A673 (cell line): ENCODE measurements at regions not wholly inside any gene's neighbourhood (a gene's known extent, or its start where the extent isn't known, plus 50 kb on each side); places are given as distances from the start of the nearest gene placed in this dataset.

ENCODE experiments used
- BruUV-seq: library from RNA; stranded (reverse); fragments of 400-500 nt; replicated peaks from 2 replicates; lab custom pipeline; 2021; lab: Mats Ljungman, UMichigan
- CTCF ChIA-PET: fragments of 300-600 bp; sonication (Branson Sonifier 250); formaldehyde crosslinking; loops from one replicate; lab custom pipeline; 2022; ENCODE audit warnings: antibody characterized with exemption; lab: Charles Lee
- POLR2A ChIA-PET: fragments of 300-600 bp; sonication (Branson Sonifier 250); formaldehyde crosslinking; loops from one replicate; lab custom pipeline; 2022; ENCODE audit warnings: antibody characterized with exemption; ENCODE audit not compliant: low non-redundant PET; lab: Charles Lee
- DNase-seq: peaks from one replicate; pipeline ENCODE4 v3.0.0-alpha.2; 2015; ENCODE audit warnings: low spot score
- H3K27ac ChIP-seq: fragments of 200-600 bp; sonication (generic); 2 replicates; pipeline ENCODE4 v1.5.1; 2016; ENCODE audit warnings: mixed run types, low read depth, mild to moderate bottlenecking, mixed read lengths, antibody characterized with exemption, low read length; ENCODE audit not compliant: poor library complexity, severe bottlenecking
- H3K27me3 ChIP-seq: fragments of 200-600 bp; sonication (generic); replicated peaks from 2 replicates; pipeline ENCODE4 v1.6.1; 2017; ENCODE audit warnings: mixed run types, low read depth, mild to moderate bottlenecking, mixed read lengths, antibody characterized with exemption, low read length; ENCODE audit not compliant: insufficient read depth, poor library complexity
- H3K36me3 ChIP-seq: fragments of 200-600 bp; sonication (generic); 2 replicates; pipeline ENCODE4 v1.6.1; 2016; ENCODE audit warnings: mixed run types, mild to moderate bottlenecking, mixed read lengths, antibody characterized with exemption, low read length; ENCODE audit not compliant: insufficient read depth, poor library complexity, severe bottlenecking
- H3K4me1 ChIP-seq: fragments of 200-600 bp; sonication (generic); 2 replicates; pipeline ENCODE4 v1.6.1; 2017; ENCODE audit warnings: mixed run types, mild to moderate bottlenecking, mixed read lengths, antibody characterized with exemption, low read length; ENCODE audit not compliant: insufficient read depth, poor library complexity, severe bottlenecking
- H3K4me3 ChIP-seq: fragments of 200-600 bp; sonication (generic); 2 replicates; pipeline ENCODE4 v1.5.1; 2016; ENCODE audit warnings: low read depth, mixed run types, mild to moderate bottlenecking, mixed read lengths, low read length; ENCODE audit not compliant: poor library complexity, severe bottlenecking
- H3K9me3 ChIP-seq: fragments of 200-600 bp; sonication (generic); 2 replicates; pipeline ENCODE4 v1.6.1; 2016; ENCODE audit warnings: mixed run types, low read depth, mild to moderate bottlenecking, mixed read lengths, antibody characterized with exemption, low read length; ENCODE audit not compliant: poor library complexity, severe bottlenecking
- EZH2 ChIP-seq: fragments of 200-600 bp; sonication (generic); IDR thresholded peaks from 2 replicates; pipeline ENCODE4 v1.6.1; 2017; ENCODE audit warnings: borderline replicate concordance, low read depth, mild to moderate bottlenecking, mixed read lengths, antibody characterized with exemption, low read length; ENCODE audit not compliant: poor library complexity, severe bottlenecking
- intact Hi-C: fragments of 100-400 bp; cut with micrococcal nuclease; formaldehyde crosslinking; loops from one replicate; pipeline ENCODE4 v1.10.0; 2022; ENCODE audit not compliant: unreplicated experiment
- TF ChIP-seq, protein P1 (sequence below): fragments of 300-800, 200-600 bp; sonication (generic); conservative IDR thresholded peaks from 2 replicates; pipeline ENCODE4 v1.5.1; 2017; ENCODE audit warnings: low read depth, mild to moderate bottlenecking, antibody characterized with exemption, low read length, moderate library complexity, mixed read lengths

DNA sequence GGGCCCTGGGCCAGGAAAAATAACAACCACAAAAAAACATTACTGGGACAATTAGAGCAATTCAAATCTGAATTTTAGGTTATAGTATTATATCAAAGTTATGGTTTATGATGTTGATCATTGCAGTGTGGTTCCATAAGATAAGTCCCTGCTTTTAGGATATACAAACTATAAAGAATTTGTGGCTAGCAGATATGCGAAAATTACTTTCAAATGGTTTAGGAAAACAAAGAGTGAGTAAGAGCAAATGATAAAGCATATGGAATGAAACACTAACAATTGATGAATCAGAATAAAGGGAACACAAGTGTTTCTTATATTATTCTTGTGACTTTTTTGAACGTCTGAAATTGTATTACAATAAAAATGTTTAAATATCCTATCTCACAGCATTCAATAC lies 64.4 kb upstream of the HECTD2 start:
- ChIA-PET CTCF (no interaction called here), POLR2A (no interaction called here)
- Histone ChIP-seq H3K27me3 (no peaks in the 10 kb centered on the region), H3K27ac (no peak overlapping the region), H3K4me3 (no peak overlapping the region), H3K9me3 (no peaks in the 10 kb centered on the region), H3K4me1 (peaks cover 10% of the 10 kb centered on the region), H3K36me3 (no peaks in the 10 kb centered on the region)
- TF ChIP-seq EZH2: no peak
- TF ChIP-seq, protein P1, sequence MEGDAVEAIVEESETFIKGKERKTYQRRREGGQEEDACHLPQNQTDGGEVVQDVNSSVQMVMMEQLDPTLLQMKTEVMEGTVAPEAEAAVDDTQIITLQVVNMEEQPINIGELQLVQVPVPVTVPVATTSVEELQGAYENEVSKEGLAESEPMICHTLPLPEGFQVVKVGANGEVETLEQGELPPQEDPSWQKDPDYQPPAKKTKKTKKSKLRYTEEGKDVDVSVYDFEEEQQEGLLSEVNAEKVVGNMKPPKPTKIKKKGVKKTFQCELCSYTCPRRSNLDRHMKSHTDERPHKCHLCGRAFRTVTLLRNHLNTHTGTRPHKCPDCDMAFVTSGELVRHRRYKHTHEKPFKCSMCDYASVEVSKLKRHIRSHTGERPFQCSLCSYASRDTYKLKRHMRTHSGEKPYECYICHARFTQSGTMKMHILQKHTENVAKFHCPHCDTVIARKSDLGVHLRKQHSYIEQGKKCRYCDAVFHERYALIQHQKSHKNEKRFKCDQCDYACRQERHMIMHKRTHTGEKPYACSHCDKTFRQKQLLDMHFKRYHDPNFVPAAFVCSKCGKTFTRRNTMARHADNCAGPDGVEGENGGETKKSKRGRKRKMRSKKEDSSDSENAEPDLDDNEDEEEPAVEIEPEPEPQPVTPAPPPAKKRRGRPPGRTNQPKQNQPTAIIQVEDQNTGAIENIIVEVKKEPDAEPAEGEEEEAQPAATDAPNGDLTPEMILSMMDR: no peak
- no TSS peak for BruUV-seq
- DNase-seq: no peak
- intact Hi-C loops: no loop called here

DNA sequence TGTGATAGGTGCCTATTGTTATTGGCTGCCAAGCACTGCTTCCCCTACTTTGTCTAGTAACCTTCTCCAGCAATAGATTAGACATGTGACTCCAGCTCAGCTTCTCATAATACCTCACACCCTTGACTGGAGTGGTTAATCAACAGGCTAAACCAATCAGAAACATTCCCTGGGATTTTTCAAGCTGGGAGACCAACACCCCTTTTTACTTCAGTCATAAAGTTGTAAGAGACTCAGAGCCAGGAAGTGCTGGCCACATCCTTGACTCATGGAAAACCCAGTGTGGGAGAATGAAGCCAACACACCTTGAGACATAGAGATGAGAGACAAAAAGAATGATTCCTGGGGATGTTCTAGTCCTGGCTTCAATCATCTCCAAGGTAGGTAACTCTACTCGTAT lies 62.6 kb upstream of the HECTD2 start:
- BruUV-seq: no TSS peak
- CTCF ChIA-PET: no interaction called here

DNA sequence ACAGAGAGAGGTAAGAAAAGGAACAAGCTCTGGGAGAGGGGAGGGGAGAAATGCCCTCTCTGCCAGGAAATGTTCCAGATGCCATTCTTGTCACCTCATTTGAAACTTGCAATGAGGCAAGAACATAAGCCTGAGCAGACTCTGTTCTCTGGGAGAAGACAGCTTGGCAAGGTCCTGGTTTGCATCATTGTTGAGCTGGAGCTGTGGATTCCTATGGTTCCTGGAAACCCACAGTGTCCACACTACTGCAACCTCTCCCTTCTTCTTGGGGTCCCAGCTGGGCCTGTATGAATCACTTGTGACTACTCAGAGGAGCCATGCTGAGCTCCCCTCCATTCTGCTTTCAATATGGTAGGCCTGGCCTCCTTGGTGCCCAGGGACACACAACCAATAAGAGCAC lies 60.8 kb upstream of the HECTD2 start:
- intact Hi-C loops: no loop called here
- no peaks in the 10 kb centered on the region for H3K9me3 ChIP-seq
- POLR2A ChIA-PET: no interaction called here
- H3K27me3 ChIP-seq: no peaks in the 10 kb centered on the region
- peak; percentile 45 for DNase-seq
- peaks cover 13% of the 10 kb centered on the region for H3K4me1 ChIP-seq
- no peak overlapping the region for H3K27ac ChIP-seq
- CTCF ChIA-PET: interaction anchor here (0.9 kb wide), 1 partner anchor 51 kb away, joined by 3 read pairs; no protein-coding TSS in a partner anchor
- BruUV-seq: no TSS peak
- no peak overlapping the region for H3K4me3 ChIP-seq
- no peak for TF ChIP-seq EZH2
- TF ChIP-seq, protein P1: no peak
- no peaks in the 10 kb centered on the region for H3K36me3 ChIP-seq

More for the DNA sequence above, 62.6 kb upstream of the HECTD2 start:
- DNase-seq: no peak
- no peak overlapping the region for H3K27ac ChIP-seq
- H3K4me1 ChIP-seq: peaks cover 13% of the 10 kb centered on the region
- no peaks in the 10 kb centered on the region for H3K27me3 ChIP-seq
- POLR2A ChIA-PET: no interaction called here
- no peaks in the 10 kb centered on the region for H3K36me3 ChIP-seq
- intact Hi-C loops: no loop called here
- H3K9me3 ChIP-seq: no peaks in the 10 kb centered on the region
- TF ChIP-seq, protein P1: no peak
- TF ChIP-seq EZH2: no peak
- no peak overlapping the region for H3K4me3 ChIP-seq
